Sigmoid colon (tissue), 6 donors: ENCODE measurements at regions not wholly inside any gene's neighbourhood (a gene's known extent, or its start where the extent isn't known, plus 50 kb on each side); places are given as distances from the start of the nearest gene placed in this dataset.
A peak's percentile ranks its signal among the peaks of the same experiment; 100 is the strongest.

Source experiments
- DNase-seq: peaks from one replicate; pipeline ENCODE4 v3.0.0-alpha.2; 2019
- H3K27ac ChIP-seq, 4 donors: fragments of 200-600 bp; sonication (generic); one replicate each; pipeline ENCODE4 v1.5.1; 2016 to 2019; ENCODE audit warnings: mild to moderate bottlenecking in 1 of 4
- H3K27me3 ChIP-seq, 3 donors: fragments of 200-600 bp; sonication (generic); one replicate each; pipeline ENCODE4 v1.5.1; 2019; ENCODE audit warnings: mild to moderate bottlenecking in 1 of 3
- H3K36me3 ChIP-seq, 4 donors: fragments of 200-600 bp; sonication (generic); one replicate each; pipeline ENCODE4 v1.5.1; 2016 to 2019
- H3K4me1 ChIP-seq, 4 donors: fragments of 200-600 bp; sonication (generic); one replicate each; pipeline ENCODE4 v1.5.1; 2017 to 2019
- H3K4me3 ChIP-seq, 4 donors: fragments of 200-600 bp; sonication (generic); one replicate each; pipeline ENCODE4 v1.5.1; 2017 to 2019; ENCODE audit warnings: mild to moderate bottlenecking in 2 of 4, moderate library complexity in 1 of 4
- H3K9me3 ChIP-seq, 4 donors: fragments of 200-600 bp in 3 of 4; sonication (generic) in 3 of 4; one replicate each; pipeline versions ENCODE4 v1.5.1 to v1.6.1; 2013 to 2019
- CTCF ChIP-seq, 4 experiments: fragments of 450-650 bp in 3 of 4; fragments of 200-600 bp in 1 of 4; IDR thresholded peaks; one replicate each; pipeline ENCODE4 v1.5.1; 2016 to 2019; ENCODE audit warnings: antibody characterized with exemption in 4 of 4, mild to moderate bottlenecking in 3 of 4, moderate library complexity in 2 of 4
- EP300 ChIP-seq, 4 donors: sonication (generic); formaldehyde crosslinking; IDR thresholded peaks; one replicate each; pipeline ENCODE4 v1.6.1; 2017; ENCODE audit warnings: antibody characterized with exemption in 4 of 4
- POLR2A ChIP-seq, 2 donors: fragments of 450-650 bp; IDR thresholded peaks; one replicate each; pipeline ENCODE4 v1.6.1; 2016; ENCODE audit warnings: antibody characterized with exemption in 2 of 2, mild to moderate bottlenecking in 2 of 2, moderate library complexity in 2 of 2
- POLR2AphosphoS5 ChIP-seq, 4 donors: sonication (generic); formaldehyde crosslinking; IDR thresholded peaks; one replicate each; pipeline ENCODE4 v1.6.1; 2017; ENCODE audit warnings: antibody characterized with exemption in 4 of 4
- WGBS, 2 donors: extraction: QIAGEN DNeasy Blood & Tissue Kit; methylation state at CpG; one replicate each; pipeline ENCODE4 v1.1.7; 2013; 5-methylcytosine and 5-hydroxymethylcytosine counted together
- intact Hi-C: fragments of 100-400 bp; cut with DNase I; formaldehyde crosslinking; loops from one replicate; pipeline ENCODE4 v1.15.1; 2023
- donor health status: healthy with polysubstance abuse.
- donor health status: healthy.

DNA sequence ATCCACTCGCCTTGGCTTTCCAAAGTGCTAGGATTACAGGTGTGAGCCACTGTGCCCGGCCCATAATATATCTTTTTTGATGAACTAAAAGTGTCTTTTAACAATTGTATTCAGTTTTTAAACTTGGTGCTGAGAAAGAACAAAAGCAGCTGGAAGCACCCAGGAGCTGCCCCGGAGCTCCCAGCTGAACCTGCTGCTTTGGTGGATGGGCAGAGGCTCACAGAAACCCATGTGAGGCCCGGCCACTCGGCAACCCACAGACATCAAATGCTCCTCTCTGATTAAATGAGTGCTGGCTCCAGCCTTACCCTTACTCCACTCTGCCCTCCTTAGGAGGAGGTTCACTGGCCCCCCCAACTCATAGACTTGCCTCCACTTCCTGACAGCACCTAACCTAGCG lies 59.4 kb upstream of the FRMD1 start:
- H3K4me3 ChIP-seq, result no peak overlapping the region

DNA sequence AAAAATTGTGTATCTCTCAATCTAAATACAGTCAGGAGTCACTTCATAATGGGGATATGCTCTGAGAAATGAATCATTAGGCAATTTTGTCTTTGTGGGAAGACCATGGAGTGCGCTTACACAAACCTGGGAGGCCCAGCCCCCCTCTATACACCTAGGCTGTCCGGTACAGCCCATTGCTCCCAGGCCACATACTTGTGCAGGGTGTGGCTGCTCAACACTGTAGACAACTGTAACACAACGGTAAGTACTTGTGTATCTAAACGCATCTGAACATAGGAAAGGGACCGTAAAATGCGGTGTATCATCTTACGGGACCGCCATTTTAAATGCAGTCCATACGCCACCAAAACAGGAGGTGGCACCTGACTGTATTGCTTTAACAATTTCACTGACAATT lies 58.0 kb upstream of the FRMD1 start:
- H3K9me3 ChIP-seq, result no peaks in the 10 kb centered on the region
- intact Hi-C loops, result no loop called here
- H3K27ac ChIP-seq, result no peak overlapping the region
- no peaks in the 10 kb centered on the region for H3K27me3 ChIP-seq
- H3K36me3 ChIP-seq, result no peaks in the 10 kb centered on the region
- TF ChIP-seq EP300 (IDR thresholded peaks at IDR 0.05) (no peak), POLR2AphosphoS5 (IDR thresholded peaks at IDR 0.05) (no peak), POLR2A (IDR thresholded peaks at IDR 0.05) (no peak), CTCF (IDR thresholded peaks at IDR 0.05) (no peak)
- WGBS, 2 donors, result 79 to 92% methylated on average over 9 of the region's 9 CpGs
- H3K4me1 ChIP-seq, result peaks cover 0 to 11% (median 8%) of the 10 kb centered on the region in 4 donors
- no peak overlapping the region for H3K4me3 ChIP-seq
- peak; percentile 15 for DNase-seq

More for the DNA sequence above, 59.4 kb upstream of the FRMD1 start:
- Histone ChIP-seq H3K27me3 (no peaks in the 10 kb centered on the region), H3K27ac (no peak overlapping the region), H3K36me3 (no peaks in the 10 kb centered on the region), H3K9me3 (no peaks in the 10 kb centered on the region), H3K4me1 (no peaks in the 10 kb centered on the region)
- TF ChIP-seq EP300 (IDR thresholded peaks at IDR 0.05) (no peak), POLR2AphosphoS5 (IDR thresholded peaks at IDR 0.05) (no peak), POLR2A (IDR thresholded peaks at IDR 0.05) (no peak), CTCF (IDR thresholded peaks at IDR 0.05) (no peak)
- DNase-seq, result peak; percentile 34
- WGBS, 2 donors, result 85 to 92% methylated on average over 6 of the region's 6 CpGs
- intact Hi-C loops, result no loop called here

- intact Hi-C loops, result no loop called here
- H3K27me3 ChIP-seq, result no peaks in the 10 kb centered on the region
- H3K9me3 ChIP-seq, result no peaks in the 10 kb centered on the region
- 85 to 93% methylated on average over 5 of the region's 5 CpGs for WGBS, 2 donors
- H3K36me3 ChIP-seq, result no peaks in the 10 kb centered on the region
- H3K4me1 ChIP-seq, result peaks cover 0 to 11% (median 8%) of the 10 kb centered on the region in 4 donors
- DNase-seq, result no peak
- no peak overlapping the region for H3K4me3 ChIP-seq
- no peak overlapping the region for H3K27ac ChIP-seq
- no peak for TF ChIP-seq EP300 (IDR thresholded peaks at IDR 0.05)
- no peak for TF ChIP-seq POLR2AphosphoS5 (IDR thresholded peaks at IDR 0.05)
- no peak for TF ChIP-seq CTCF (IDR thresholded peaks at IDR 0.05)
- TF ChIP-seq POLR2A (IDR thresholded peaks at IDR 0.05), result no peak
Observed at GRCh38 chr6:168136622-168137021, 57.6 kb upstream of the FRMD1 start.

- 89 to 91% methylated on average over 7 of the region's 7 CpGs for WGBS, 2 donors
- Histone ChIP-seq H3K4me1 (peaks cover 0 to 11% (median 8%) of the 10 kb centered on the region in 4 donors), H3K36me3 (no peaks in the 10 kb centered on the region), H3K27me3 (no peaks in the 10 kb centered on the region), H3K9me3 (no peaks in the 10 kb centered on the region), H3K27ac (no peak overlapping the region), H3K4me3 (no peak overlapping the region)
- intact Hi-C loops, result no loop called here
- no peak for TF ChIP-seq CTCF (IDR thresholded peaks at IDR 0.05)
- no peak for TF ChIP-seq POLR2A (IDR thresholded peaks at IDR 0.05)
- TF ChIP-seq EP300 (IDR thresholded peaks at IDR 0.05), result no peak
- no peak for TF ChIP-seq POLR2AphosphoS5 (IDR thresholded peaks at IDR 0.05)
- peak; percentile 26 for DNase-seq
Observed at GRCh38 chr6:168136001-168136400, 57.0 kb upstream of the FRMD1 start.

DNA sequence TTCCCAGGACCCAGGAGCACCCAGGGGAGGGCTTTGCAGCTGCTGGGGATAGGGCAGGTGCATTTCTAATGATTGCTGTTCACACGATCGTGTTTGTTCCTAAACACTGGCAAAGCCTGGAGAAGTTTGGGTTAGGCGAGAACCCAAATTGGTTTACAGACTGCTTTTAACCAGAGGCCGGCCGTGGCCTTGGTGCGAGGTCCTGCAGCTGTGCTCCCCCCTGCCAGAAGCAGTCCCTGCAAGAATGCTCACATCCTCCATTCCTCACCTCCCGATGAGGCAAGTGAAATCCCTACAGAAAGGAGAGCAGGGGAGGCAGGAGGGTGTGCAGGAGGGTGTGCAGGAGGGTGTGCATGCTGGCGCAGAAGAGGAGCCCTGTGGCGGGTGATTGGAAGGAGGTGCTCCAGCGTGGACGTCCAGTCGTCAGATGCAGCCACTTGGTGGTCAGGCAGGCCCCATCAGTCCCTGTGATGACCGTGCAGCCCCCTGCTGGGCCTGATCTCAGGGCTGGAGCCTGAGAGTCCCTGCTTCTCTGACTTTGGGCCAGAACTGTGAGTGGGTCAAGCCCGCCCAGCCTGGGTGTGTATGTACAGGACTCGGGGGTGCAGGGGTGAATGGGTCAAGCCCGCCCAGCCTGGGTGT lies 55.7 kb upstream of the FRMD1 start:
- DNase-seq, result peak; percentile 59

More for the DNA sequence above, 55.7 kb upstream of the FRMD1 start:
- TF ChIP-seq POLR2AphosphoS5 (IDR thresholded peaks at IDR 0.05) (no peak), EP300 (IDR thresholded peaks at IDR 0.05) (no peak), POLR2A (IDR thresholded peaks at IDR 0.05) (no peak), CTCF (IDR thresholded peaks at IDR 0.05) (no peak)
- 85 to 86% methylated on average over 16 of the region's 16 CpGs for WGBS, 2 donors
- Histone ChIP-seq H3K27ac (no peak overlapping the region), H3K27me3 (no peaks in the 10 kb centered on the region), H3K4me1 (peaks cover 0 to 11% (median 8%) of the 10 kb centered on the region in 4 donors), H3K36me3 (no peaks in the 10 kb centered on the region), H3K9me3 (no peaks in the 10 kb centered on the region), H3K4me3 (no peak overlapping the region)
- intact Hi-C loops, result no loop called here
